Gastroesophageal sphincter (tissue), 4 donors: ENCODE measurements at regions not wholly inside any gene's neighbourhood (a gene's known extent, or its start where the extent isn't known, plus 50 kb on each side); places are given as distances from the start of the nearest gene placed in this dataset.
"Not testable (repeated sequence)": the region's sequence is repeated elsewhere in the genome, so short reads cannot be mapped to it uniquely, and the experiment has no call there.

Source experiments
- ATAC-seq: fragments of 150-250 bp; one replicate; pipeline ENCODE4 v1.9.1; 2016; ENCODE audit warnings: mild to moderate bottlenecking, moderate library complexity
- H3K27ac ChIP-seq, 4 donors: fragments of 200-600 bp; sonication (generic) in 3 of 4; 1 replicate in 3 of 4; 2 replicates in 1 of 4; pipeline ENCODE4 v1.5.1; 2016 to 2019
- H3K27me3 ChIP-seq: fragments of 200-600 bp; sonication (generic); one replicate; pipeline ENCODE4 v1.5.1; 2019
- H3K36me3 ChIP-seq, 2 donors: fragments of 200-600 bp; sonication (generic); one replicate each; pipeline ENCODE4 v1.5.1; 2019; ENCODE audit warnings: control low read depth in 1 of 2
- H3K4me1 ChIP-seq, 3 donors: fragments of 200-600 bp; sonication (generic); 1 replicate in 2 of 3; 2 replicates in 1 of 3; pipeline ENCODE4 v1.5.1; 2016 to 2019; ENCODE audit warnings: control low read depth in 2 of 3
- H3K4me3 ChIP-seq, 2 donors: fragments of 200-600 bp; sonication (generic); one replicate each; pipeline ENCODE4 v1.5.1; 2019; ENCODE audit warnings: mild to moderate bottlenecking in 1 of 2, moderate library complexity in 1 of 2
- H3K9me3 ChIP-seq, 3 donors: fragments of 200-600 bp; sonication (generic); one replicate each; pipeline ENCODE4 v1.5.1; 2017 to 2019; ENCODE audit warnings: control low read depth in 2 of 3
- EP300 ChIP-seq: sonication (generic); formaldehyde crosslinking; IDR thresholded peaks from one replicate; pipeline ENCODE4 v1.6.1; 2017; ENCODE audit warnings: antibody characterized with exemption, mild to moderate bottlenecking
- POLR2A ChIP-seq, 2 donors: fragments of 450-650 bp; IDR thresholded peaks; one replicate each; pipeline ENCODE4 v1.6.1; 2017; ENCODE audit warnings: antibody characterized with exemption in 2 of 2, mild to moderate bottlenecking in 2 of 2, moderate library complexity in 1 of 2
- POLR2AphosphoS5 ChIP-seq: sonication (generic); formaldehyde crosslinking; IDR thresholded peaks from one replicate; pipeline ENCODE4 v1.6.1; 2017; ENCODE audit warnings: antibody characterized with exemption
- WGBS, 2 donors: methylation state at CpG; one replicate each; pipeline ENCODE4 v1.1.5; 2018; ENCODE audit warnings: low coverage in 1 of 2; 5-methylcytosine and 5-hydroxymethylcytosine counted together
- TF ChIP-seq, protein P1 (sequence below), 4 experiments: fragments of 200-600 bp in 2 of 4; fragments of 450-650 bp in 2 of 4; sonication (generic) in 1 of 4; IDR thresholded peaks; one replicate each; pipeline ENCODE4 v1.5.1; 2017 to 2019; ENCODE audit warnings: antibody characterized with exemption in 4 of 4, mild to moderate bottlenecking in 2 of 4, moderate library complexity in 2 of 4

DNA sequence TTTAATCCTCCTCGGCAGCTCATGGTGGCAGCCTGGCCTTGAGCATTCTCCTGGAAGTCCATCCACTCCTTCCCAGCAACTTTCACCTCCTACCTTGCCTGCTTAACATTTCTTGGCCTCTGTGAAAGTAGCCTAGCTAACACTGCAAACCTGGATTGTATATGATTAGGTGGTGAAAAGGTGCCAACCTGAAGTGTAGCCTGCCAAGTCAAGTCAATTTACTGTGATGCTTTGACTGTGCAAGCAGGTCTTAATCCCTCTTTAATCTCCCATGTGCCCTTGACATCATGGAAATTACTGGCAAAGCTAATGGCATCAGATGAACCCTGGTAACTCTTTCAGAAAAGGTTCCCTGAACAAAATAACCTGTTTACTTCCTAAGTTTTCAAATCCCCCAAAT, 169.7 kb upstream of the NR2F2 start:
- H3K27ac ChIP-seq: peak overlapping the region in 3 of 4 donors; percentile 55 to 76 (median 56)
- peaks cover 0 to 34% (median 2%) of the 10 kb centered on the region in 3 donors for H3K4me1 ChIP-seq
- H3K9me3 ChIP-seq: no peaks in the 10 kb centered on the region
- no peak for ATAC-seq
- no peaks in the 10 kb centered on the region for H3K36me3 ChIP-seq
- H3K27me3 ChIP-seq: no peaks in the 10 kb centered on the region
- WGBS, 2 donors: 44 to 58% methylated on average over 1 of the region's 1 CpG
- H3K4me3 ChIP-seq: no peak overlapping the region
- peak; percentile 58 for TF ChIP-seq POLR2AphosphoS5
- TF ChIP-seq POLR2A (IDR thresholded peaks at IDR 0.05): no peak

DNA sequence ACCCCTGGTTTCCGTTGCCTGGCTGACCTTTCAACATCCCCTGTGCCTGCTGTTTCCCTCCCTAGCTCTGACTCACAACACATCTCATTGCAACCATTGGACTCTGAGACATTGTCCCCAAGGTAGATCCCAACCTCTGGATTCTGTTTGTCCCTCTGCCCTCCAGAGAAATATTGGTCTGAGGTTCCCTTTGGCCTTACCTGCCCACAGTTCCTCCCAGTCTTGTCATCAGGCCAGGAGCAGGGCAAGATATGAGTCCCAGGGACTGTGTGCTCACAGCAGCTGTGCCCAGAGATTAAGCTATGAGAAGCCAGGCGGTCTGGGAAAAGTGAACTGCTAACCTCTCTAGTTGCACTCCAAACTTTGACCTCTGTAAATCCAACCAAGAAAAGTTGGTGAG, 168.2 kb upstream of the NR2F2 start:
- Histone ChIP-seq H3K4me3 (no peak overlapping the region), H3K27me3 (no peaks in the 10 kb centered on the region), H3K9me3 (no peaks in the 10 kb centered on the region), H3K27ac (no peak overlapping the region), H3K36me3 (no peaks in the 10 kb centered on the region), H3K4me1 (peaks cover 0 to 49% (median 16%) of the 10 kb centered on the region in 3 donors)
- ATAC-seq: no peak
- no peak for TF ChIP-seq EP300
- TF ChIP-seq, protein P1, sequence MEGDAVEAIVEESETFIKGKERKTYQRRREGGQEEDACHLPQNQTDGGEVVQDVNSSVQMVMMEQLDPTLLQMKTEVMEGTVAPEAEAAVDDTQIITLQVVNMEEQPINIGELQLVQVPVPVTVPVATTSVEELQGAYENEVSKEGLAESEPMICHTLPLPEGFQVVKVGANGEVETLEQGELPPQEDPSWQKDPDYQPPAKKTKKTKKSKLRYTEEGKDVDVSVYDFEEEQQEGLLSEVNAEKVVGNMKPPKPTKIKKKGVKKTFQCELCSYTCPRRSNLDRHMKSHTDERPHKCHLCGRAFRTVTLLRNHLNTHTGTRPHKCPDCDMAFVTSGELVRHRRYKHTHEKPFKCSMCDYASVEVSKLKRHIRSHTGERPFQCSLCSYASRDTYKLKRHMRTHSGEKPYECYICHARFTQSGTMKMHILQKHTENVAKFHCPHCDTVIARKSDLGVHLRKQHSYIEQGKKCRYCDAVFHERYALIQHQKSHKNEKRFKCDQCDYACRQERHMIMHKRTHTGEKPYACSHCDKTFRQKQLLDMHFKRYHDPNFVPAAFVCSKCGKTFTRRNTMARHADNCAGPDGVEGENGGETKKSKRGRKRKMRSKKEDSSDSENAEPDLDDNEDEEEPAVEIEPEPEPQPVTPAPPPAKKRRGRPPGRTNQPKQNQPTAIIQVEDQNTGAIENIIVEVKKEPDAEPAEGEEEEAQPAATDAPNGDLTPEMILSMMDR (IDR thresholded peaks at IDR 0.05): no peak
- no peak for TF ChIP-seq POLR2A (IDR thresholded peaks at IDR 0.05)
- no peak for TF ChIP-seq POLR2AphosphoS5
- WGBS, 2 donors: 43 to 96% methylated on average over 1 to 2 of the region's 2 CpGs

DNA sequence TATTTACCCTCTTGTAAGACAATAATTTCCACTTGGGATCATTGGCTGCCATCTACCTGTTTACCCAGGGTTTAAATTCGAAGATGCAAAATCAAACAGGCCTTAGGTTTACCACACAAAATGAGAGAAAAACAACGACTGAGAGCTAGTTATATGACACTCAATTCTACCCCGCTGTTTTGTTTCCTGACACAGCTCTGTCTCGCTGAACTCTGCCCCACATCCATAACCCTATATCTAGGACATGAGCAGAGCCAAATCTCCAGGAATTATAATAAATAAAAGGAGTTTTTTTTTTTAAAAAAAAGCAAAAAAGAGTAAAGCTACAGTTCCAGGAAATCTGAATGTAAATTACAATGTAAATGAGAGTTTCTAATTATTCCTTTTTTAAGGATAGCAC, 165.4 kb upstream of the NR2F2 start:
- TF ChIP-seq, protein P1 (IDR thresholded peaks at IDR 0.05): no peak
- TF ChIP-seq POLR2AphosphoS5: no peak
- TF ChIP-seq POLR2A (IDR thresholded peaks at IDR 0.05): no peak
- TF ChIP-seq EP300: no peak
- WGBS, 2 donors: 82 to 86% methylated on average over 4 of the region's 4 CpGs
- H3K9me3 ChIP-seq: no peaks in the 10 kb centered on the region
- no peaks in the 10 kb centered on the region for H3K36me3 ChIP-seq
- peak overlapping the region in 1 of 4 donors; percentile 66 for H3K27ac ChIP-seq
- H3K4me3 ChIP-seq: no peak overlapping the region
- no peaks in the 10 kb centered on the region for H3K27me3 ChIP-seq
- ATAC-seq: no peak
- H3K4me1 ChIP-seq: peaks cover 0 to 38% (median 16%) of the 10 kb centered on the region in 3 donors

DNA sequence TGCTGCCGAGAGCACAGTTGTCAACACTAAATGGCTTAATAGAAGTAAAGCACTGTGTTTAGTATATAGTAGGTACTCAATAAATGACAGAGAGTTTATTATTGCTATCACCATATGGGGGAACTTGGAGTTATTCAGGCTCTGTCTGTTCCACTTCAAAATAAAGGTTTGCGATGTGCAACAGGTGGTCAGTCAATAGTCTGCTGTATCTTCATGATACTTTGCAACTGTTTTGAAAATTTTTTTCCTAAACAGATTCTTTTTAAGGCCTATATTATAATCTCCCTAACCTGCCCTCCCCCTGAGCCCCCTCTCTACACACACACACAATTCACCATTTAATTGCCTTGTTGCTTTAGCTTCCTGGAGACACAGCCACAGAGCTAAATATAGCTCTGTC, 164.7 kb upstream of the NR2F2 start:
- Histone ChIP-seq H3K4me3 (no peak overlapping the region), H3K27ac (peak overlapping the region in 3 of 4 donors; percentile 43 to 66 (median 54)), H3K9me3 (no peaks in the 10 kb centered on the region), H3K27me3 (no peaks in the 10 kb centered on the region), H3K36me3 (no peaks in the 10 kb centered on the region), H3K4me1 (peaks cover 0 to 33% (median 16%) of the 10 kb centered on the region in 3 donors)
- ATAC-seq: no peak
- TF ChIP-seq POLR2AphosphoS5: no peak
- no peak for TF ChIP-seq POLR2A (IDR thresholded peaks at IDR 0.05)
- WGBS, 2 donors: 92 to 97% methylated on average over 2 of the region's 2 CpGs

DNA sequence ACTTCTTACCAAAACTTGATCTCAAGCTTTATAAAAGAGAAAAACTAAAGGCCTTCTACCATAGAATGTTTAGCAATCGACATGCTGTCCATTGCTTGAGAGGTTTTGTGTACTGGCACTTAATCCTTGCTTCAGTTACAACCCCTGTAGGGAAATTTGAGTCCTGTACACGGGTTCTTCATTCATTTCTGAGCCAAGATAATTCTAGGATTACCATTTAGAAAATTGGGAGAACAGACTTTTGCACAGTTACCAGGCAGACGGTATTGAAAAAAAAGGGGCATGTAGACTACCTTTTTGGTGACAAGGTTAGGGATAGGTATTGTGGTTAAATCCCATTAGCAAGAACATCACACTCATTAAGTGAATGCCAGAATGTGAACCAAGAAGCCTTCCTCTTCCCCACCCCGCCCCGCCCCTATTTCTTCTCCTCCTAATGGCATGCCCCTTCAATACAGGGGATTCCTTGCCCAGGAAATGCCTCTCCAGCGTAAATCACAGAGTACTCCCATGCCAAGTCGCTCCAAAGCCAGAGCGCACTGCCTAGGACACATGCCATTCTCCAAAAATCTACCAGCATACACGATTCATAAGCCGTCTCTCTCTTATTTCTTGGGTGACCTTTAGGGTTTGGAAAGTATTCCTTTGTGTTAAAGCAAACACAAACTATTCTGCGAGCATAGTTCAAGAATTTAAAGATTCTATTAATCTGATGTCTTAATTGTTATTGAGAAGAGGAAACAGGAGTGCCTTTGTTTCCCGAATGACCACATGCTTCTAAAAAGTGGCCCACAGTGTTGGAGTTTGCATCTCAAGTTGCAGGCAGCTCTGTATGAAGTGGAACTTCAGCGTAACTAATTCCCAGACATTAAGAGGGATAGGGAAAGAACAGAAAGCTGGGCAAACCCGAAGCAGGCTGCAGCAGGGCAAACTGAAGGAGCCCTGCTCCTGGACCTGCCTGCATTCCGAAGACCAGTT, 164.0 kb upstream of the NR2F2 start:
- no peaks in the 10 kb centered on the region for H3K36me3 ChIP-seq
- WGBS, 2 donors: 52 to 73% methylated on average over 9 to 15 of the region's 15 CpGs
- H3K27me3 ChIP-seq: no peaks in the 10 kb centered on the region
- no peak for TF ChIP-seq POLR2A (IDR thresholded peaks at IDR 0.05)
- TF ChIP-seq POLR2AphosphoS5: peak; percentile 5
- no peak for TF ChIP-seq EP300
- TF ChIP-seq, protein P1 (IDR thresholded peaks at IDR 0.05): no peak
- no peaks in the 10 kb centered on the region for H3K9me3 ChIP-seq
- no peak overlapping the region for H3K4me3 ChIP-seq
- ATAC-seq: no peak
- peak overlapping the region in 3 of 4 donors; percentile 43 to 66 (median 54) for H3K27ac ChIP-seq
- peaks cover 2 to 35% (median 16%) of the 10 kb centered on the region in 3 donors for H3K4me1 ChIP-seq

DNA sequence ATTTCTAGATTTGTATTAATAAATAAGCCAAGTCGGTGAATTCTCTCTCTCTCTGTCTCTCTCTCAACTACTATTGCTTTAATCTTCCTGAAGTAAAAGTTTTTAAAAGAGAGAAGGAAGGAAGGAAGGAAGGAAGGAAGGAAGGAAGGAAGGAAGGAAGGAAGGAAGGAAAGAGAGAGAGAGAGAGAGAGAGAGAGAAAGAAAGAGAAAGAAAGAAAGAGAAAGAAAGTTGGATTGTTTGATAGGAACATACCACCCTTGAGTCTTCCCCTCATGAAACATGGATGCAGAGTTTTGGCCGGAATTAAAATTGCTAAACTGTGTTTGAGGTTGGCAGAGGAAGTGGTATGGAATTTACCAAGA, 159.9 kb upstream of the NR2F2 start:
- 70 to 83% methylated on average over 2 of the region's 2 CpGs for WGBS, 2 donors

More for the DNA sequence above, 159.9 kb upstream of the NR2F2 start:
- H3K4me3 ChIP-seq, H3K9me3 ChIP-seq, H3K27me3 ChIP-seq, H3K36me3 ChIP-seq, ATAC-seq: not testable (repeated sequence)
- H3K4me1 ChIP-seq: peaks cover 12 to 55% (median 22%) of the 10 kb centered on the region in 3 donors
- H3K27ac ChIP-seq: peak overlapping the region in 1 of 4 donors; percentile 12
